ENCODE measurements at regions not wholly inside any gene's neighbourhood (a gene's known extent, or its start where the extent isn't known, plus 50 kb on each side); places are given as distances from the start of the nearest gene placed in this dataset.

DNA sequence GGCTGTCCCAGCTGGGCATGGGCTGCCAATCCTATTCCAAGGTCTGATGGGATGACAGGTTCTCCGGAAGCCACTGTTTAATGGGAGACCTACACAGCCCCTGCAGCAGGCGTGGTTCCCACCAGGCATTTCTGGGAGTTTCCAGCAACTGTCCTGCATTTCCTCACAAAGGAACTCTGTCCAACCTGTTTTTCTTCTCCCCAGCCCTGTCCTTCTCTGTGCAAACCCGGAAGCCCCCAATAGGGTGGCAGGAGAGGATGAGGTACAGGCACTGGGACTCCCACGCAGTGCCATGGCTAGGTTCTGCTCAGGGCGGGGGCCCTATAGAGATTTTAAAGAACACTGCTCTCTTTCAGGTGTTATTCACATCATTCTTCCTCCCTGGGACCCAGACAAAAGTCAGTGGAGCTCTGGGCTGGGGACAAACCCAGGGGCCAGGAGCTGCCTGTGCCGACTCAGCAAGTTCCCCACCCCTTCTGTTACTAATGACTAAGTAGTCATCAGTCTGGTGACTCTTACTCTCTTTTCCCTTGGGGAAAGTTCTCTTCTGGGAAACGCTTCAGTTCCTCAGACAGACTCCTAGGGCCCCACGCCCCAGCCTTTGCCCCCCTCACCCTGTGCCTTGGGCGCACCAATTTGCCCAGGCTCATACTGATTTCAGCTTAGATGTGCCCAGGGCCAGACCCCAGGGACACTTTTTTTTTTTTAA lies 97.7 kb downstream of the CD47 start:
- peak; percentile 36 for DNase-seq (ENCODE audit: low read depth)

- no peak for DNase-seq (ENCODE audit: low read depth)
Measured at GRCh38 chr3:107990926-107991325, 99.9 kb downstream of the CD47 start.

DNA sequence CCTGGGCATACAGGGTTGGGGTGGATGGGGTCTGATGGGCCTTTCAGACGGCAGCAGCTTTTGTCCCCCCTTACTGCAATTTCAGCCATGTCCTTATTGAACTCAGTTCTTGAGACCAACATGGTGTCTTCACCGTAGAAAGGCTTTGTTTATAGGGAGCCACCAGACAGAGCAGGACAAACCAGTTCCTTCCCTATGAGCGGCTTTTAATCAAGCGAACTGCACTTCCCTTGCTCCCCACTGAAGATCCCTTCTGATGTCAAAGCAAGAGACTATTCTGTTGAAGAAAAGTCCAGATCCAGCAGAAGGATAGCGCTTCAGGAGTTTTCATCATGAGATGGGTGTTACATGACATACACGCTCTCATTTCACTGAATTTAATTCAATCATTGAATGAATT lies 100.4 kb downstream of the CD47 start:
- no peak for DNase-seq (ENCODE audit: low read depth)

DNA sequence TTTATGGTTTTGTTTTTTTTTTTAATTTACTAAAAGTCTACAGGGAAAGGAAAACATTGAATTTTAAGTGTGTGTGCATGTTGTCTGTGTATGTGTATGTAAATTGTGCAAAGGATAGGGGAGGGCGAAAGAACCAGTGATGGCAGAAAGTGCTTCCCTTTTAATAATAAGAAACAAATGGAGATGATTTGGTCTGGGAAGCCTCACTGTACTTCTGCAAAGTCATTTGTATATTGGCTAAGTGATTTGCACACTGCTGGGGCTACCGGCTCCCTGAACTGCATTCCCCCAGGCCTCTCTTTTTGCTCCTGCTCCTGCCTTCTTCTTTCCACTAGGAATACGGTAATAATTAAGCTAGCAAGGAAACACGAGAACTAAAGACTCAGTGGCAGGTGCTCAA lies 101.2 kb downstream of the CD47 start:
- no peak for DNase-seq (ENCODE audit: low read depth)

DNA sequence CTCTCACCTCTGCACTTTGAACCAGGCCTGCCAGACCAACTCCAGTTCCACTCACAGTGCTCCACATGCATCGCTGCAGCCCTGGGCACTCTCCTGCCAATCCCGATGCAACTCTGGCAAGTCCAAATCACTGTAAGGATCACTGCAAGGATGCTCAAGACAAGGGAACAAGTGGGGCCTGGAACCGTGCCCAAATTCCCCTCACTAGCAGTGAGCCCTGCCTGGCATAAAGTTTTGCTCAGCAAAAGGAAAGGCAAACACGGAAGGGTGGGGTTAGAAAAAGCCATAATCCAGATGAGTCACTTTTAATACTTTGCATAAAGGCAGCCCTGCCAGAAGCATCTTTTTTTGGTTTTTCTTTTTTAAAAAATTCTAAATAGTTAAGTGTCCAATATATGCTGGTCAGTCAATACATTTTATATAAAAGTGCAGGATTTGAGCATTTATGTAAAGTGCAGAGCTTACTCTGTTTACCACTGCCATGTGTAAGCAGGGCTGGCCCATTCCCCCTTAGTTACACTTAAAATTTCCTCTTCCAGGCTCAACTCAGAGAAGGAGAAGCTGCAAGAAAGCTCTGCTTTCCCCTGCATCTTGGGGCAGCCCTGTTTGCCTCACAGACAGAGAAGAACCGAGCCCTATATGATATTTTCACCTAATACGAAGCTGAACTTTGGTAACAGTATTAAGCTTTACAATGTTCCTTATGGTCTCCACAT lies 102.2 kb downstream of the CD47 start:
- peak; percentile 59 for DNase-seq (ENCODE audit: low read depth)

DNA sequence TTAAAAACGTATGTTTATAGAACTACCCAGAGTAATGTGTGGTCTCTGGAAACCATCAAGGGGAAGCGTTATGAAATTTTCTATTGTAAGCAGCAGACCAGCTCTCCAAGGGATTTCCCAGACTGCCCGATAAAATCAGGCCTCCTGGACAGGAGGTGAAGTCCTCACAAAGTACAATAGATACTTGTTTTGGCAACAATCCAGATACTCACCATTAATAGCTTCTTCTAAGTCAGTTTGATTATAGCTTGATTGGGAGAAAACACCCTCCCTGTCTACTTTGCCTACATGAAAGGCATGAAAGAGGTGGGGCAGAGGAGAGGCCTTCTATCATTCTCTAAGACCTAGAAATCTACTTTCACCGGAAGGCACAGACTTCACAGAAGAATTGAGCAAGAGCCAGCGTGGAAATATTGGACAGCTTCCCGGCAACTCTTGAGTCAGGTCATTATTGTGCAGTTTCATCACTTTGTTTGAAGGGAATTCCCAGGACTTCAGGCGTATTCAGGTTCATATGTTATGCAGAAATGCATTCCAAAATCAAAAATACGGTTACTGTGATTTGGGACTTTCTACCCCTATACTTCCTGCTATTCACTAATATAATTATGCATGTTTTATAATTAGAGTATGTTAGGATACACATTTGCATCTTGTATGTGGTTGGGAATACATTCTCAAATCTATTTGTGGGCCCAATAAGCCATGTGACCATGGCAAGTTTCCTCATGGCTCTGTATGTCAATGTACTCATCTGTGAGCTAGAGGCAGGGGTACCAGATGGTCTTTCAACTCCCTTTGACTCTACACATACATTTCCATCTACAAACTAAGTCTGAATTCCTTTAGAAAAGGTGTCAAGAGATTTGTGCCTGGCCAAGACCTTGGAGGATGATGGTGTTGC lies 103.5 kb downstream of the CD47 start:
- DNase-seq (ENCODE audit: low read depth) = peak; percentile 99

DNA sequence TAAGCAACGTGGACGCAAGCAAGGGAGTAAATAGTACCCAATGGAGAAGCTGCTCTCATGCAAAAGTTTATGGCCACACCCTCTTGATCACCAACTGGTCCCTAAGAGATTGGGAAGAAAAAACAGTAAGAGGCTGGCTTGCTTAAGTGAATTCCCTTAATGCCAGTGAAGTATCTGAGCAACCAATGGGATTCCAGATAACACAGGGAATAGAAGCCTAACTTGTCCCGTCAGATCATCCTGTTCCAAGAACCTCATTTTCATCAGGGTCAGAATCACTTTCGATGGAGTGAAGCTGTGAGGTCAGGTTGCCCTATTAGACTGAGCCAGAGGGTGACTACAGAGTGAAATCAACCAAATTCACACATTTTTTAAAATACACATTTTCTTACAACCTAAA lies 104.3 kb downstream of the CD47 start:
- no peak for DNase-seq (ENCODE audit: low read depth)

GRCh38 chr3:107985496-107985895 lies 105.3 kb downstream of the CD47 start:
- DNase-seq (ENCODE audit: low read depth) = no peak

- DNase-seq (ENCODE audit: low read depth) = no peak
Measured at GRCh38 chr3:107983247-107983646, 107.6 kb downstream of the CD47 start.

- DNase-seq (ENCODE audit: low read depth) = no peak
Measured at GRCh38 chr3:107982165-107982564, 108.7 kb downstream of the CD47 start.

DNA sequence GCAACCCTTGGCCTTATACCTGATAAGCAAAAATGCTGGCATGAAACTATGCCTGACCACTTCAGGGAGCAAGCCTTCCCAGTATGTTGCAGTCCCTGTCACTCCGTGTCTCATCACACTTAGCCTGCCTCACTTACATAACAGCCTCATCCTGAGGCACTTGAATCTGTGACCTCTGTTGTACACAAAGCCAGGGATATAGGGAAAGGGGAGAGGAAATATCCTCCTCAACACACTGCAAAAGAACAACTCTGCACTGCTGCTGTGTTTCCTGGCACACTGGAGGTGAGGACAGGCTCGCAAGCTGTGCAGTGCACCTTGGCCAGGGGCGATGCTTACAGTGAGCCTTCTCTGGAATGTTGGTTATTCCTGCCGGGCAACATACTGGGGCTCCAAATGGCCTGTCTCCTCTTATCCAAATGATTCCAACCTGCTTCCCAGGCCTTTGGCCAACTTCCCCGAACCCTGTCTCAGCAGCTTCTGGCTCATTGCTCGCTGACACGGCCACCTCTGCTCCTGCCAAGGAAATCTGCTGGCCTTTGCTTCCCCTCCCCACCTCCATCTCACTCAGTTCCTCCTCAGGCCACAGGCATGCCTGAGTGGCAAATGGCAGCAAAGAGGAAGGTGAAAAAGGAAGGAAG lies 109.2 kb downstream of the CD47 start:
- DNase-seq (ENCODE audit: low read depth) = no peak

DNA sequence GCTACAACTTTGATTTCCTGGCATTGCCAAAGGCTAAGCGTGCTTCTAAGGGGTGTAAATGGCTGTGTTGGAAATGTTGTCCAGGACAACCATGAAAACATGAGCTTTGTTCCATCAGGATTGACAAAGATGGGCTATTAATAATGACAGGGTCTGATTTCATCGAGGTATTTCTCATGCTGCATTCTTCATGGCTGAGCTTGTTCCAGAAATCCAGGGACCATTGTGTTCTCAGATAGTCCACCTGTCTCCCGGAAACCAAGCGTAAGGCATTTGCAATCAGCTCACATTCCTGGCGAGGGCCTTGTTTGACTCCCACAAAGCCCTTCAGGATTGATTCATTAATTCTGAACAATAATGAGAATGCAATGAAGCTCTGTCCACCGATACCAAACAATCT lies 111.3 kb downstream of the CD47 start:
- DNase-seq (ENCODE audit: low read depth) = no peak

DNA sequence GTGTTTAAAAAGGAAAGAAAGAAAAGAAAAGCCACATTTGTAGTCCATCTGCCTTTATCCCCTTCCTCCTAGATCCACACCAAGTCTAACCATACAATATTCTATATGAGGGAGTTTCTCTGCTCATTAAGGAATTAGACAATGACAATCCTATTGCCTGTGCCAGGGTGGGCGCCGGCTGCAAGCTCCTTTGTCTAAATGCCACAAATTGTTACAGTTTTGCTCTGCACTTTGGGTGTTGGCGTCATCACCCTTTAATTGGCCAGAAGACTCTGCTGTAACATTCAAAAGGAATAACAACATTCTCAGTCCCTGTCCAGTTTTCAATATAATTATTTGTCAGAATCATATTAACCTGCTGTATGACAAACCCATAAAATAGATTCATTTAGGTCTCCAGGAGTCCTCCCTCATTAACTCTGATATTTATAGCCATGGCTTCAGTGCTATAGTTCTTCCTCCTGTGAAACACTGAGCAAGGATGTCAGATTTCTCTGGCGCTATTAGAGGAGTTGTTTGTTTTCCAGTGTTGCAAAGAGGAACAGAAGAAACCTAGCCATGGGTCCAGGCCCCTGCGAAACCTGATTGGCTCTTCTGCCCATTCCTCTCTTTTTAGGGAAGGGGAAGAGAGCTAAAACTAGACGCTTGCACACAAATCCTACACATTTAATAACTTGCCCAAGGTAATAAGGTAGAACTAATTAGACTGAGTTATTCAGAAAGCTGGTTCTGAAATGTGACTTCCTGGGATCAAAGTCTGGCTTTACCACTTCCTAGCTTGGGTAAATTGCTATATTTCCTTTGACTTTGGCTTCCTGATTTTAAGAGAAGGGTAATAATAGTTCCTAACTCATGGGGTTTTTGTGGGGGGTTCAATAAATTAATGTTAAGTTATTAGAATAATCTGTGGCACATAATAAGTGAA lies 112.4 kb downstream of the CD47 start:
- no peak for DNase-seq (ENCODE audit: low read depth)

- DNase-seq (ENCODE audit: low read depth) = no peak
Measured at GRCh38 chr3:107977221-107978130, 113.4 kb downstream of the CD47 start.

DNA sequence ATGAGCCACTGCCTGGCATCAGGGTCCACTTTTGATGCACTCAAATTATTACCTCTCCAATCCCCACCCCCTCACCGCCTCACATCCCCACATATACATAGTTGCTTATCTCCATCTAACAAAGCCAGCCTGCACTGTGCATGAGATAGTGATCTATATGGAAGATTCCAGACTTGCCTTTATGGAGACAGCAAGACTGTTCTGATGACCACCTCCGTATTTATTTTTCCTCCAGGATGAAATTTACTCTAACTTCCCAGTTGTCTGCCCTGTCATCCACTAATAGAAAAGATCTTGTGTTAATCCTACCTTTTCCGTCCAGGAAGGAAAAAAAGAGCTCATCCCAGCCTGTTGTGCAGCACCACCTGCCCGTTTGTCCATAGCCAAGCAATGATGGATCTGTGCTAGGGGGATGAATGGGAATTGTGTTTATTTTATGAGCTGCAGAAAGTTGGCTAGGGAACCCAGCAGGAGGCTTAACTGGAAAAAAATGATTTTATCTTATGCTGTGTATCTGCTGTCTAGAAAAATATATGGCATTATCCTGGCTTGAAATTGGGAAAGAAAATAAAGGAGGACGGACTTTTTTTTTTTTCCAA lies 114.5 kb downstream of the CD47 start:
- DNase-seq (ENCODE audit: low read depth) = no peak

- DNase-seq (ENCODE audit: low read depth) = no peak
Measured at GRCh38 chr3:107975529-107976201, 115.2 kb downstream of the CD47 start.

GRCh38 chr3:107973961-107974360 lies 116.9 kb downstream of the CD47 start:
- no peak for DNase-seq (ENCODE audit: low read depth)

DNA sequence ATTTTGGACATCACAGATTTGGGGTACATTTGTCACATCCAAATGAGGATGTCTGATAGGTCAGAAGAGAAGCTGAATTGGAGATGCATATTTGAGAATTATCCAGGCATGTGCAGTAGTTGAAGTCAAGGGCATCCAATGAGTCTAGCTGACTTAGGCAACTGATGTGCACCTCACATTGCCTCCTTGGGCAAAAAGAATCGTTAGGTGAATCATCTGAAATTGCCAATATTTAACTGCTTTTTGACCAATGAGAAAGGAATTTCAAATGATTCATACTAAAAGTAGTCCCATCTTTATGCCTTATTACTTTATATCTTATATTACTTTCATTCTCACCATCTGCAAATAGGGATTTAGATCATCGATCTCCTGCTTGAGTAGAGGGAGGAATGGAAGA lies 117.7 kb downstream of the CD47 start:
- DNase-seq (ENCODE audit: low read depth) = no peak

- no peak for DNase-seq (ENCODE audit: low read depth)
Measured at GRCh38 chr3:107970993-107971580, 119.7 kb downstream of the CD47 start.

Measured in iris pigment epithelial cell (primary cell).